ENCODE measurements at regions not wholly inside any gene's neighbourhood (a gene's known extent, or its start where the extent isn't known, plus 50 kb on each side); places are given as distances from the start of the nearest gene placed in this dataset.

DNA sequence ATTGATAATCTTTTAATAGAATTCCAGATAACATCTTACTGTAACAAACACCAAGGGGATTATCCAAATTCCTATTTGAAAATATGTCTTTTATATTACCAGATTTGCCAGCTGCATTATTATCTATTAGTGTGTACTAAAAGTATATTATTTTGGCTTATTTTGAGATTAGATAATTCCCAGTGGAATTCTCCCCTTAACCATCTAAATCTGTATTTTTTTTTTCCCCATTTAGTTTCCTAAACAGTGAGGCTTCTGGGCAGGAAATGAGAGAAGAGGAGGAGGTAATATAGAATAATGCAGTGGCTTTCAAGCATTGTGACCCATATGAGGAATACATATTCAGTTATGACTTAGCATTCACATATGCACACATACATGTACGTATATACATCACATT, 53.5 kb upstream of the ABL1 start:
- DNase-seq (ENCODE audit: low spot score) (no peak), FAIRE-seq (no peak)

- no peak for FAIRE-seq
Measured at GRCh38 chr9:130782886-130783530, 52.0 kb upstream of the ABL1 start.

DNA sequence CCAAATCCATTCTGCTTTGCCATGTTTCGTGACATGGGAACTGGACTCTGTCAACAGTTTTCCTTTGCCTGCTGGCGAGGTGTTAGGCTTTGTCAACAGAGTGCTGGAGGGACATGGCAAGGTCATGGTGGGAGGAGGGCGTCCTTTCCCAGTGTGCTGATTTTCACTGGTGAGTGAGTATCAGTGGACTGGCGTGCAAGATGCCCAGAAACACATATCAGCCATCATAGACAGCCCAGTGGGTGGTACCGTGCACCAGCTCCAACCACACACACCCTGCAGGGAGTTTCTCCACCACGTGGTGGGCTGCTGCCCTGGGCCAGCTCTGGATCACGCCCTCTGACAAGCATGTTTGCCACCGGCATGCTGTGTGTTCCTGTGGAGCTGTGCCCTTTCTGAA, 50.0 kb upstream of the ABL1 start:
- FAIRE-seq (no peak), DNase-seq (ENCODE audit: low spot score) (no peak)

More at GRCh38 chr9:130782886-130783530, 52.0 kb upstream of the ABL1 start:
- DNase-seq (ENCODE audit: low spot score) = no peak

Measured in RCC 7860 (cell line).